Endodermal cell (in vitro differentiated cells): ENCODE measurements at regions not wholly inside any gene's neighbourhood (a gene's known extent, or its start where the extent isn't known, plus 50 kb on each side); places are given as distances from the start of the nearest gene placed in this dataset.
"Not testable (repeated sequence)": the region's sequence is repeated elsewhere in the genome, so short reads cannot be mapped to it uniquely, and the experiment has no call there.

Experiments used
- DNase-seq: peaks from one replicate; pipeline ENCODE4 v3.0.0-alpha.2; 2017
- H3K27ac ChIP-seq: 2 replicates; pipeline ENCODE4 v1.5.1; 2013; ENCODE audit warnings: mild to moderate bottlenecking, low read depth, low read length, moderate library complexity
- H3K27me3 ChIP-seq: 2 replicates; pipeline ENCODE4 v1.6.1; 2013; ENCODE audit warnings: mild to moderate bottlenecking, low read length, moderate library complexity; ENCODE audit not compliant: insufficient read depth, control insufficient read depth, poor library complexity, severe bottlenecking
- H3K36me3 ChIP-seq: 2 replicates; pipeline ENCODE4 v1.7.0; 2013; ENCODE audit warnings: mild to moderate bottlenecking, low read length, moderate library complexity; ENCODE audit not compliant: control insufficient read depth, insufficient read depth
- H3K4me1 ChIP-seq: one replicate; pipeline ENCODE4 v1.7.0; 2013; ENCODE audit warnings: low read length; ENCODE audit not compliant: control insufficient read depth, insufficient read depth
- H3K4me3 ChIP-seq: 2 replicates; pipeline ENCODE4 v1.5.1; 2013; ENCODE audit warnings: mild to moderate bottlenecking, low read length, moderate library complexity
- H3K9ac ChIP-seq: 2 replicates; pipeline ENCODE4 v1.6.1; 2013; ENCODE audit warnings: mild to moderate bottlenecking, low read length, moderate library complexity; ENCODE audit not compliant: poor library complexity, severe bottlenecking; ENCODE audit errors: extremely low read depth
- H3K9me3 ChIP-seq: 2 replicates; pipeline ENCODE4 v1.6.1; 2013; ENCODE audit warnings: mild to moderate bottlenecking, low read length, moderate library complexity; ENCODE audit not compliant: control insufficient read depth
- H3K27ac Mint-ChIP-seq: 2 replicates; pipeline ENCODE4 v1.8.0; 2020; ENCODE audit warnings: mixed read lengths
- H3K27me3 Mint-ChIP-seq: 2 replicates; pipeline ENCODE4 v1.8.0; 2021; ENCODE audit warnings: mild to moderate bottlenecking, mixed read lengths; ENCODE audit not compliant: insufficient read depth
- H3K36me3 Mint-ChIP-seq: 2 replicates; pipeline ENCODE4 v1.8.0; 2020; ENCODE audit warnings: low read depth, mixed read lengths
- H3K4me1 Mint-ChIP-seq: 2 replicates; pipeline ENCODE4 v1.8.0; 2020; ENCODE audit warnings: mixed read lengths
- H3K4me3 Mint-ChIP-seq: 2 replicates; pipeline ENCODE4 v1.8.0; 2020; ENCODE audit warnings: mild to moderate bottlenecking, moderate library complexity, mixed read lengths
- H3K9me3 Mint-ChIP-seq: 2 replicates; pipeline ENCODE4 v1.8.0; 2020; ENCODE audit warnings: mild to moderate bottlenecking, mixed read lengths
- CTCF ChIP-seq: fragments of 200-600 bp; sonication (generic); conservative IDR thresholded peaks from 2 replicates; pipeline ENCODE4 v1.5.0; 2021; ENCODE audit warnings: antibody characterized with exemption, mild to moderate bottlenecking
- WGBS, 2 experiments: methylation state at CpG; one replicate each; pipeline versions ENCODE4 v1.1.5 to v1.1.7; 2013; ENCODE audit warnings: missing lambda C conversion rate in 2 of 2, mixed read lengths in 1 of 2; ENCODE audit not compliant: insufficient coverage in 1 of 2, insufficient read length in 1 of 2; 5-methylcytosine and 5-hydroxymethylcytosine counted together

- no peak for TF ChIP-seq CTCF
- no peaks in the 10 kb centered on the region for H3K9me3 ChIP-seq
- no peak overlapping the region for H3K27ac Mint-ChIP-seq
- H3K4me1 Mint-ChIP-seq: peaks cover 2% of the 10 kb centered on the region
- H3K9me3 Mint-ChIP-seq: no peaks in the 10 kb centered on the region
- no peak overlapping the region for H3K4me3 Mint-ChIP-seq
- no peaks in the 10 kb centered on the region for H3K4me1 ChIP-seq
- WGBS, 2 experiments: 86 to 100% methylated on average over 1 to 4 of the region's 4 CpGs
- H3K4me3 ChIP-seq: no peak overlapping the region
- no peak overlapping the region for H3K9ac ChIP-seq
- H3K27ac ChIP-seq: no peak overlapping the region
- DNase-seq: no peak
- peaks cover 6% of the 10 kb centered on the region for H3K27me3 ChIP-seq
- H3K36me3 ChIP-seq: no peaks in the 10 kb centered on the region
- H3K27me3 Mint-ChIP-seq: no peaks in the 10 kb centered on the region
- H3K36me3 Mint-ChIP-seq: no peaks in the 10 kb centered on the region
Observed at GRCh38 chr10:28177944-28178637, 124.8 kb downstream of the MPP7 start.

GRCh38 chr10:28176498-28176897 is 126.4 kb downstream of the MPP7 start:
- not testable (repeated sequence) for H3K27ac Mint-ChIP-seq, H3K27ac ChIP-seq, H3K9ac ChIP-seq, H3K27me3 Mint-ChIP-seq, H3K4me1 ChIP-seq, H3K36me3 Mint-ChIP-seq, H3K4me3 Mint-ChIP-seq, H3K27me3 ChIP-seq, H3K9me3 ChIP-seq, H3K4me1 Mint-ChIP-seq, DNase-seq, H3K9me3 Mint-ChIP-seq, H3K36me3 ChIP-seq, H3K4me3 ChIP-seq
- WGBS, 2 experiments: no CpG with 5 or more reads among the region's 4 CpGs

- Histone ChIP-seq H3K9ac (no peak overlapping the region), H3K4me1 (no peaks in the 10 kb centered on the region), H3K9me3 (no peaks in the 10 kb centered on the region), H3K36me3 (no peaks in the 10 kb centered on the region), H3K27ac (no peak overlapping the region), H3K4me3 (no peak overlapping the region), H3K27me3 (peaks cover 9% of the 10 kb centered on the region)
- Mint-ChIP-seq H3K27me3 (no peaks in the 10 kb centered on the region), H3K9me3 (peaks cover 6% of the 10 kb centered on the region), H3K4me1 (peaks cover 12% of the 10 kb centered on the region), H3K27ac (no peak overlapping the region), H3K4me3 (no peak overlapping the region), H3K36me3 (no peaks in the 10 kb centered on the region)
- no peak for DNase-seq
- 93 to 96% methylated on average over 3 to 7 of the region's 8 CpGs for WGBS, 2 experiments
- no peak for TF ChIP-seq CTCF
Observed at GRCh38 chr10:28172223-28172610, 130.6 kb downstream of the MPP7 start.
